Trophoblast cell (in vitro differentiated cells and primary cell): ENCODE measurements at regions not wholly inside any gene's neighbourhood (a gene's known extent, or its start where the extent isn't known, plus 50 kb on each side); places are given as distances from the start of the nearest gene placed in this dataset.
A peak's percentile ranks its signal among the peaks of the same experiment; 100 is the strongest.

Source experiments
- DNase-seq, 2 donors: peaks; one replicate each; pipeline ENCODE4 v3.0.0-alpha.2; 2016
- H2AFZ ChIP-seq: 2 replicates; pipeline ENCODE4 v1.6.1; 2013; ENCODE audit warnings: low read length, moderate library complexity, mild to moderate bottlenecking; ENCODE audit not compliant: insufficient read depth, poor library complexity
- H2AK5ac ChIP-seq: 2 replicates; pipeline ENCODE4 v1.6.1; 2013; ENCODE audit warnings: mild to moderate bottlenecking, low read length
- H2BK120ac ChIP-seq: 2 replicates; pipeline ENCODE4 v1.6.1; 2013; ENCODE audit warnings: low read length, mild to moderate bottlenecking, moderate library complexity; ENCODE audit not compliant: insufficient read depth, poor library complexity
- H2BK12ac ChIP-seq: 2 replicates; pipeline ENCODE4 v1.6.1; 2013; ENCODE audit warnings: mild to moderate bottlenecking, low read length, moderate library complexity
- H2BK5ac ChIP-seq: 2 replicates; pipeline ENCODE4 v1.6.1; 2013; ENCODE audit warnings: low read length, low read depth, moderate library complexity, mild to moderate bottlenecking; ENCODE audit not compliant: poor library complexity
- H3K14ac ChIP-seq: 2 replicates; pipeline ENCODE4 v1.6.1; 2013; ENCODE audit warnings: mild to moderate bottlenecking, low read length
- H3K18ac ChIP-seq: 2 replicates; pipeline ENCODE4 v1.6.1; 2013; ENCODE audit warnings: mild to moderate bottlenecking, low read length
- H3K23ac ChIP-seq: 2 replicates; pipeline ENCODE4 v1.6.1; 2013; ENCODE audit warnings: low read length
- H3K27ac ChIP-seq: 2 replicates; pipeline ENCODE4 v1.5.1; 2013; ENCODE audit warnings: low read depth, mild to moderate bottlenecking, inconsistent platforms, low read length, moderate library complexity
- H3K27me3 ChIP-seq: 2 replicates; pipeline ENCODE4 v1.6.1; 2013; ENCODE audit warnings: inconsistent platforms, mild to moderate bottlenecking, low read length, moderate library complexity; ENCODE audit not compliant: insufficient read depth
- H3K36me3 ChIP-seq, 2 experiments: 1 replicate in 1 of 2; 2 replicates in 1 of 2; pipeline ENCODE4 v1.6.1; 2013; ENCODE audit warnings: low read length in 2 of 2, mild to moderate bottlenecking in 2 of 2, moderate library complexity in 1 of 2; ENCODE audit not compliant: insufficient read depth in 2 of 2, control insufficient read depth in 1 of 2
- H3K4ac ChIP-seq: 2 replicates; pipeline ENCODE4 v1.6.1; 2013; ENCODE audit warnings: low read depth, mild to moderate bottlenecking, low read length, moderate library complexity
- H3K4me1 ChIP-seq, 2 experiments: 1 replicate in 1 of 2; 2 replicates in 1 of 2; pipeline ENCODE4 v1.6.1; 2013; ENCODE audit warnings: low read length in 2 of 2, mild to moderate bottlenecking in 2 of 2, moderate library complexity in 1 of 2; ENCODE audit not compliant: insufficient read depth in 2 of 2, control insufficient read depth in 1 of 2
- H3K4me2 ChIP-seq: 2 replicates; pipeline ENCODE4 v1.6.1; 2013; ENCODE audit warnings: inconsistent platforms, mild to moderate bottlenecking, low read length, moderate library complexity
- H3K4me3 ChIP-seq: 2 replicates; pipeline ENCODE4 v1.5.1; 2013; ENCODE audit warnings: mild to moderate bottlenecking, low read depth, low read length, inconsistent platforms
- H3K79me1 ChIP-seq: one replicate; pipeline ENCODE4 v1.6.1; 2013; ENCODE audit warnings: low read length
- H3K79me2 ChIP-seq: 2 replicates; pipeline ENCODE4 v1.6.1; 2013; ENCODE audit warnings: low read length, mild to moderate bottlenecking; ENCODE audit not compliant: control insufficient read depth, insufficient read depth, poor library complexity
- H3K9ac ChIP-seq: 2 replicates; pipeline ENCODE4 v1.6.1; 2013; ENCODE audit warnings: mild to moderate bottlenecking, low read length
- H3K9me3 ChIP-seq: 2 replicates; pipeline ENCODE4 v1.6.1; 2013; ENCODE audit warnings: low read depth, mild to moderate bottlenecking, control low read depth, inconsistent platforms, low read length; ENCODE audit not compliant: insufficient read depth
- H4K12ac ChIP-seq: 2 replicates; pipeline ENCODE4 v1.6.1; 2013; ENCODE audit warnings: low read depth, mild to moderate bottlenecking, low read length, moderate library complexity
- H4K8ac ChIP-seq: 2 replicates; pipeline ENCODE4 v1.6.1; 2013; ENCODE audit warnings: low read depth, mild to moderate bottlenecking, low read length, moderate library complexity
- H4K91ac ChIP-seq: one replicate; pipeline ENCODE4 v1.6.1; 2013; ENCODE audit warnings: low read depth, mild to moderate bottlenecking, low read length, moderate library complexity
- WGBS: extraction: QIAGEN DNeasy Blood & Tissue Kit; methylation state at CpG from one replicate; pipeline ENCODE4 v1.1.7; 2013; ENCODE audit warnings: missing lambda C conversion rate; ENCODE audit not compliant: insufficient read length, insufficient coverage; ENCODE audit errors: extremely low coverage; 5-methylcytosine and 5-hydroxymethylcytosine counted together

DNA sequence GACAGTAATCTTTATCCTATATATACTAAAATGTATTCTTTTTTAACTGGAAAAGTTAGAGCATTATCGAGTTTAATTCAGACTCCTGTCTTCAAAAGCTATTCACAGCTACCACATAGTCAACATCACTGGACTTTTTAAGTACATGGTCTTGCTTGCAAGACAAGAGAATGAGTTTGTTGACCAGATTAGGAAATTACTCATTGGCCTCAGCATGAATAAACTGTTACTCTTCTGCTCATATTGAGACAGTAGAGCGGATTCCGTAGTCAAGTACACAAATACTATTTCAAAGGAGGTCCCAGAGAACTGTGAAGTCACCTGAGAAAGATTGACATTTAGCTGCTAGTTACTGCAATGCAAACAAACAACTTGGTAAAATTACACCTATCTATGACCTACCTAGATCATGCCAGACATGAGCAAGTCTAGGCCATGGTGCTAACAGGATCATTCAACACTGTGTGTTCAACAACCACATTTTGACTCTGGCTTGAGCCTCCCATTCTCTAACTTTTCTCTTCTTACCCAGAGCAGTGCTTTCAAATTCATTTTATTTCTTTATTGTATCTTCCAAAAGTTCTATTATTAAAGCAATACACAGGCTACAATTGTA lies 280.9 kb downstream of the NEBL start:
- no peak overlapping the region for H3K9ac ChIP-seq
- H3K27me3 ChIP-seq, result no peaks in the 10 kb centered on the region
- H3K4ac ChIP-seq, result no peak overlapping the region
- H3K79me2 ChIP-seq, result no peaks in the 10 kb centered on the region
- no peak overlapping the region for H3K4me3 ChIP-seq
- DNase-seq, result peak in 1 of 2 donors; percentile 16
- no CpG with 5 or more reads among the region's 3 CpGs for WGBS
- H2BK120ac ChIP-seq, result no peak overlapping the region
- no peak overlapping the region for H3K14ac ChIP-seq
- no peaks in the 10 kb centered on the region for H3K4me1 ChIP-seq
- H2AFZ ChIP-seq, result no peak overlapping the region
- H2BK12ac ChIP-seq, result no peak overlapping the region
- no peaks in the 10 kb centered on the region for H3K36me3 ChIP-seq
- no peak overlapping the region for H3K4me2 ChIP-seq
- no peak overlapping the region for H4K91ac ChIP-seq
- no peak overlapping the region for H3K18ac ChIP-seq
- no peaks in the 10 kb centered on the region for H3K79me1 ChIP-seq
- no peaks in the 10 kb centered on the region for H3K9me3 ChIP-seq
- H4K12ac ChIP-seq, result no peak overlapping the region
- no peak overlapping the region for H4K8ac ChIP-seq
- no peak overlapping the region for H3K23ac ChIP-seq
- no peak overlapping the region for H2AK5ac ChIP-seq
- H3K27ac ChIP-seq, result no peak overlapping the region
- no peak overlapping the region for H2BK5ac ChIP-seq

DNA sequence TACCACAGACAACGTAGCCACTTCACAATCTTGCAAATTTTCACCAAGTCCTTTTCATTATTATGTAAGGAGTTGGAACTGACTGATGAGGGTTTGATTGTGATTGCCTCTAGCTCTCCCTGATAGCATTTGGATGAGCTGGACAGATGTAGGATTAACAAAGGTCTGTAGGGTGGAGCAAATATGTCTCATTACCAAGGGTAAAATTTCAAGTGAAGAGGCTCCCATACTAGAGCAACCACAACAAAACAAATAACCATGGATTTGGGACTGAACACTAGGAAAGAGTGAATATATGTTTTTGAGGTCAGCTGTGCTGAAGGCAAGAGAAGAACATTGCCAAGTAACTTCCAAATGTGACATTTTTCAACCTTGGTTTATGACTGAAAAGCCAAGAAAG lies 281.7 kb downstream of the NEBL start:
- Histone ChIP-seq H3K79me2 (no peaks in the 10 kb centered on the region), H3K4me1 (no peaks in the 10 kb centered on the region), H3K4me3 (no peak overlapping the region), H3K9ac (no peak overlapping the region), H3K79me1 (no peaks in the 10 kb centered on the region), H3K23ac (no peak overlapping the region), H4K91ac (no peak overlapping the region), H3K4me2 (no peak overlapping the region), H3K18ac (no peak overlapping the region), H3K9me3 (no peaks in the 10 kb centered on the region), H2BK12ac (no peak overlapping the region), H2BK120ac (no peak overlapping the region), H3K36me3 (no peaks in the 10 kb centered on the region), H3K14ac (no peak overlapping the region), H3K27ac (no peak overlapping the region), H2AK5ac (no peak overlapping the region), H2AFZ (no peak overlapping the region), H4K12ac (no peak overlapping the region), H3K4ac (no peak overlapping the region), H3K27me3 (no peaks in the 10 kb centered on the region), H2BK5ac (no peak overlapping the region), H4K8ac (no peak overlapping the region)
- WGBS, result no CpG with 5 or more reads among the region's 1 CpG
- DNase-seq, result no peak

- WGBS, result no CpG with 5 or more reads among the region's 3 CpGs
- Histone ChIP-seq H3K79me1 (no peaks in the 10 kb centered on the region), H3K27me3 (no peaks in the 10 kb centered on the region), H2AK5ac (no peak overlapping the region), H4K12ac (no peak overlapping the region), H3K4me1 (no peaks in the 10 kb centered on the region), H2AFZ (no peak overlapping the region), H3K4me3 (no peak overlapping the region), H3K9ac (no peak overlapping the region), H2BK120ac (no peak overlapping the region), H3K23ac (no peak overlapping the region), H3K4me2 (no peak overlapping the region), H3K14ac (no peak overlapping the region), H3K27ac (no peak overlapping the region), H4K8ac (no peak overlapping the region), H3K4ac (no peak overlapping the region), H4K91ac (no peak overlapping the region), H3K18ac (no peak overlapping the region), H3K79me2 (no peaks in the 10 kb centered on the region), H3K9me3 (no peaks in the 10 kb centered on the region), H2BK5ac (no peak overlapping the region), H2BK12ac (no peak overlapping the region), H3K36me3 (no peaks in the 10 kb centered on the region)
- DNase-seq, result no peak
Measured at GRCh38 chr10:20614911-20615310, 282.2 kb downstream of the NEBL start.

DNA sequence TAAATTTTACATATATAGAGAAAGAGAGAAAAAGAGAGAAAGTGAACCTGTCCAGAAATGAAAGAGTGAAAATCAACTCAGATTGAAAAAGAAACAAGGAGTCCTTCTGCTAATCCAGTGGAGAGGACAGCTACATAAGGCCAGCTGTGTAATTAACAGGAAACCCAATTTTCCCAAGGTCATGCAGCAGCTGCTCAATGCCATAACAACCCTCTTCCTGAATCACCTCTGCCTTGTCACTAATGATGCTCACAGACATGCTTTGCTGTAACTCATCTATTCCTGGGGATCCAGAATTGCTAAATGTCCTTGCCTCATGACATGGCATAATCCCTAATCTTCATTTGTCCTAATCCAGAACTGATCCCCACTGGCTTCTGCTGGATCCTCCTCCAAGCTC lies 288.6 kb downstream of the NEBL start:
- no peak overlapping the region for H3K23ac ChIP-seq
- no peaks in the 10 kb centered on the region for H3K79me2 ChIP-seq
- H2BK120ac ChIP-seq, result no peak overlapping the region
- no peak overlapping the region for H4K91ac ChIP-seq
- no peak overlapping the region for H3K27ac ChIP-seq
- no peak overlapping the region for H3K4me2 ChIP-seq
- H4K8ac ChIP-seq, result no peak overlapping the region
- H3K4ac ChIP-seq, result no peak overlapping the region
- H3K27me3 ChIP-seq, result no peaks in the 10 kb centered on the region
- no peak overlapping the region for H2AFZ ChIP-seq
- no peaks in the 10 kb centered on the region for H3K36me3 ChIP-seq
- DNase-seq, result no peak
- no peaks in the 10 kb centered on the region for H3K9me3 ChIP-seq
- H3K14ac ChIP-seq, result no peak overlapping the region
- no peaks in the 10 kb centered on the region for H3K79me1 ChIP-seq
- H2AK5ac ChIP-seq, result no peak overlapping the region
- H3K4me1 ChIP-seq, result no peaks in the 10 kb centered on the region
- no peak overlapping the region for H3K4me3 ChIP-seq
- no peak overlapping the region for H2BK12ac ChIP-seq
- no peak overlapping the region for H4K12ac ChIP-seq
- H2BK5ac ChIP-seq, result no peak overlapping the region
- H3K18ac ChIP-seq, result no peak overlapping the region
- H3K9ac ChIP-seq, result no peak overlapping the region
